ENCODE measurements at regions not wholly inside any gene's neighbourhood (a gene's known extent, or its start where the extent isn't known, plus 50 kb on each side); places are given as distances from the start of the nearest gene placed in this dataset.

- DNase-seq: no peak
- Mint-ChIP-seq H3K4me1 (ENCODE audit: low read depth in 2 of 2) (no peaks in the 10 kb centered on the region), H3K4me3 (no peak overlapping the region), H3K9me3 (no peaks in the 10 kb centered on the region), H3K36me3 (ENCODE audit: insufficient read depth) (no peaks in the 10 kb centered on the region), H3K27ac (no peak overlapping the region), H3K27me3 (peaks cover 47 to 62% of the 10 kb centered on the region in 2 donors)
- no peak for ATAC-seq (replicated peaks)
Measured at GRCh38 chr3:45277636-45278035, 51.5 kb upstream of the TMEM158 start.

- H3K36me3 Mint-ChIP-seq (ENCODE audit: insufficient read depth): no peaks in the 10 kb centered on the region
- no peaks in the 10 kb centered on the region for H3K9me3 Mint-ChIP-seq
- H3K4me3 Mint-ChIP-seq: no peak overlapping the region
- DNase-seq: no peak
- H3K27me3 Mint-ChIP-seq: peaks cover 40 to 41% of the 10 kb centered on the region in 2 donors
- no peak for ATAC-seq (replicated peaks)
- H3K27ac Mint-ChIP-seq: no peak overlapping the region
- H3K4me1 Mint-ChIP-seq (ENCODE audit: low read depth in 2 of 2): no peaks in the 10 kb centered on the region
Measured at GRCh38 chr3:45280232-45280631, 54.1 kb upstream of the TMEM158 start.

- Mint-ChIP-seq H3K27me3 (peaks cover 40 to 42% of the 10 kb centered on the region in 2 donors), H3K4me1 (ENCODE audit: low read depth in 2 of 2) (no peaks in the 10 kb centered on the region), H3K4me3 (no peak overlapping the region), H3K27ac (no peak overlapping the region), H3K9me3 (no peaks in the 10 kb centered on the region), H3K36me3 (ENCODE audit: insufficient read depth) (no peaks in the 10 kb centered on the region)
- ATAC-seq (replicated peaks): no peak
- DNase-seq: no peak
Measured at GRCh38 chr3:45280971-45281370, 54.9 kb upstream of the TMEM158 start.

- no peaks in the 10 kb centered on the region for H3K9me3 Mint-ChIP-seq
- peaks cover 47 to 58% of the 10 kb centered on the region in 2 donors for H3K27me3 Mint-ChIP-seq
- no peak overlapping the region for H3K27ac Mint-ChIP-seq
- no peaks in the 10 kb centered on the region for H3K4me1 Mint-ChIP-seq (ENCODE audit: low read depth in 2 of 2)
- no peak for DNase-seq
- H3K36me3 Mint-ChIP-seq (ENCODE audit: insufficient read depth): peaks cover 3% of the 10 kb centered on the region
- no peak for ATAC-seq (replicated peaks)
- H3K4me3 Mint-ChIP-seq: no peak overlapping the region
Measured at GRCh38 chr3:45283471-45283870, 57.4 kb upstream of the TMEM158 start.

- ATAC-seq (replicated peaks): no peak
- DNase-seq: no peak
- Mint-ChIP-seq H3K4me1 (ENCODE audit: low read depth in 2 of 2) (no peaks in the 10 kb centered on the region), H3K4me3 (no peak overlapping the region), H3K9me3 (no peaks in the 10 kb centered on the region), H3K27ac (no peak overlapping the region), H3K36me3 (ENCODE audit: insufficient read depth) (no peaks in the 10 kb centered on the region), H3K27me3 (peaks cover 60 to 63% of the 10 kb centered on the region in 2 donors)
Measured at GRCh38 chr3:45297331-45297730, 71.2 kb upstream of the TMEM158 start.

- Mint-ChIP-seq H3K4me1 (ENCODE audit: low read depth in 2 of 2) (no peaks in the 10 kb centered on the region), H3K4me3 (no peak overlapping the region), H3K36me3 (ENCODE audit: insufficient read depth) (no peaks in the 10 kb centered on the region), H3K9me3 (peaks cover 0 to 1% of the 10 kb centered on the region in 2 donors), H3K27me3 (peaks cover 35 to 48% of the 10 kb centered on the region in 2 donors), H3K27ac (no peak overlapping the region)
- DNase-seq (no peak), ATAC-seq (replicated peaks) (no peak)
Measured at GRCh38 chr3:45302470-45302869, 76.4 kb upstream of the TMEM158 start.

- Mint-ChIP-seq H3K4me1 (ENCODE audit: low read depth in 2 of 2) (no peaks in the 10 kb centered on the region), H3K36me3 (ENCODE audit: insufficient read depth) (no peaks in the 10 kb centered on the region), H3K9me3 (peaks cover 0 to 1% of the 10 kb centered on the region in 2 donors), H3K27ac (no peak overlapping the region), H3K4me3 (no peak overlapping the region), H3K27me3 (peaks cover 31 to 41% of the 10 kb centered on the region in 2 donors)
- ATAC-seq (replicated peaks) (no peak), DNase-seq (no peak)
Measured at GRCh38 chr3:45306406-45307008, 80.4 kb upstream of the TMEM158 start.

GRCh38 chr3:45309876-45310275 is 78.5 kb upstream of the LARS2 start:
- Mint-ChIP-seq H3K4me1 (ENCODE audit: low read depth in 2 of 2) (no peaks in the 10 kb centered on the region), H3K27me3 (peaks cover 39 to 53% of the 10 kb centered on the region in 2 donors), H3K9me3 (no peaks in the 10 kb centered on the region), H3K4me3 (no peak overlapping the region), H3K36me3 (ENCODE audit: insufficient read depth) (no peaks in the 10 kb centered on the region), H3K27ac (no peak overlapping the region)
- DNase-seq (no peak), ATAC-seq (replicated peaks) (no peak)

- H3K4me1 Mint-ChIP-seq (ENCODE audit: low read depth in 2 of 2): no peaks in the 10 kb centered on the region
- no peaks in the 10 kb centered on the region for H3K9me3 Mint-ChIP-seq
- DNase-seq (no peak), ATAC-seq (replicated peaks) (no peak)
- H3K36me3 Mint-ChIP-seq (ENCODE audit: insufficient read depth): no peaks in the 10 kb centered on the region
- H3K4me3 Mint-ChIP-seq: no peak overlapping the region
- H3K27ac Mint-ChIP-seq: no peak overlapping the region
- peaks cover 45 to 62% of the 10 kb centered on the region in 2 donors for H3K27me3 Mint-ChIP-seq
Measured at GRCh38 chr3:45311327-45311726, 77.0 kb upstream of the LARS2 start.

- H3K4me3 Mint-ChIP-seq: no peak overlapping the region
- H3K36me3 Mint-ChIP-seq (ENCODE audit: insufficient read depth): no peaks in the 10 kb centered on the region
- H3K4me1 Mint-ChIP-seq (ENCODE audit: low read depth in 2 of 2): no peaks in the 10 kb centered on the region
- H3K27me3 Mint-ChIP-seq: peaks cover 45 to 71% of the 10 kb centered on the region in 2 donors
- no peak for ATAC-seq (replicated peaks)
- DNase-seq: no peak
- no peaks in the 10 kb centered on the region for H3K9me3 Mint-ChIP-seq
- no peak overlapping the region for H3K27ac Mint-ChIP-seq
Measured at GRCh38 chr3:45311953-45312801, 76.2 kb upstream of the LARS2 start.

- Mint-ChIP-seq H3K4me1 (ENCODE audit: low read depth in 2 of 2) (no peaks in the 10 kb centered on the region), H3K4me3 (no peak overlapping the region), H3K36me3 (ENCODE audit: insufficient read depth) (no peaks in the 10 kb centered on the region), H3K27ac (no peak overlapping the region), H3K27me3 (peaks cover 45 to 71% of the 10 kb centered on the region in 2 donors), H3K9me3 (no peaks in the 10 kb centered on the region)
- DNase-seq: no peak
- no peak for ATAC-seq (replicated peaks)
Measured at GRCh38 chr3:45312836-45313493, 75.4 kb upstream of the LARS2 start.

- Mint-ChIP-seq H3K36me3 (ENCODE audit: insufficient read depth) (no peaks in the 10 kb centered on the region), H3K4me3 (no peak overlapping the region), H3K9me3 (no peaks in the 10 kb centered on the region), H3K27me3 (peaks cover 45 to 72% of the 10 kb centered on the region in 2 donors), H3K27ac (no peak overlapping the region), H3K4me1 (ENCODE audit: low read depth in 2 of 2) (no peaks in the 10 kb centered on the region)
- DNase-seq (no peak), ATAC-seq (replicated peaks) (no peak)
Measured at GRCh38 chr3:45313743-45314403, 74.5 kb upstream of the LARS2 start.

GRCh38 chr3:45317710-45318109 is 70.7 kb upstream of the LARS2 start:
- H3K4me3 Mint-ChIP-seq: no peak overlapping the region
- ATAC-seq (replicated peaks) (no peak), DNase-seq (no peak)
- no peaks in the 10 kb centered on the region for H3K4me1 Mint-ChIP-seq (ENCODE audit: low read depth in 2 of 2)
- no peak overlapping the region for H3K27ac Mint-ChIP-seq
- H3K36me3 Mint-ChIP-seq (ENCODE audit: insufficient read depth): no peaks in the 10 kb centered on the region
- H3K9me3 Mint-ChIP-seq: no peaks in the 10 kb centered on the region
- peaks cover 25 to 76% of the 10 kb centered on the region in 2 donors for H3K27me3 Mint-ChIP-seq

All from effector memory CD8-positive, alpha-beta T cell (primary cell).